Ascending aorta (tissue), 2 donors: ENCODE measurements at regions not wholly inside any gene's neighbourhood (a gene's known extent, or its start where the extent isn't known, plus 50 kb on each side); places are given as distances from the start of the nearest gene placed in this dataset.

ENCODE experiments used
- DNase-seq, 2 donors: peaks; one replicate each; pipeline ENCODE4 v3.0.0-alpha.2; 2019; ENCODE audit warnings: low spot score in 2 of 2
- H3K27ac ChIP-seq, 2 donors: fragments of 200-600 bp; sonication (generic); one replicate each; pipeline ENCODE4 v1.5.1; 2016 to 2017; ENCODE audit warnings: mild to moderate bottlenecking in 1 of 2
- H3K27me3 ChIP-seq: fragments of 200-600 bp; sonication (generic); one replicate; pipeline ENCODE4 v1.5.1; 2017
- H3K36me3 ChIP-seq, 2 donors: fragments of 200-600 bp; sonication (generic); one replicate each; pipeline ENCODE4 v1.5.1; 2016
- H3K4me1 ChIP-seq, 2 donors: fragments of 200-600 bp; sonication (generic); one replicate each; pipeline ENCODE4 v1.5.1; 2016 to 2017; ENCODE audit warnings: mild to moderate bottlenecking in 1 of 2
- H3K4me3 ChIP-seq, 2 donors: fragments of 200-600 bp; sonication (generic); one replicate each; pipeline ENCODE4 v1.5.1; 2016 to 2017; ENCODE audit warnings: mild to moderate bottlenecking in 1 of 2
- H3K9me3 ChIP-seq, 2 donors: fragments of 200-600 bp; sonication (generic); one replicate each; pipeline ENCODE4 v1.5.1; 2016
- intact Hi-C: fragments of 100-400 bp; cut with DNase I; formaldehyde crosslinking; loops from one replicate; pipeline ENCODE4 v1.15.1; 2023
- TF ChIP-seq, protein P1 (sequence below), 3 experiments: fragments of 200-600 bp in 2 of 3; fragments of 450-650 bp in 1 of 3; sonication (generic) in 2 of 3; IDR thresholded peaks; one replicate each; pipeline ENCODE4 v1.5.1; 2016 to 2019; ENCODE audit warnings: antibody characterized with exemption in 3 of 3, mild to moderate bottlenecking in 1 of 3, moderate library complexity in 1 of 3

DNA sequence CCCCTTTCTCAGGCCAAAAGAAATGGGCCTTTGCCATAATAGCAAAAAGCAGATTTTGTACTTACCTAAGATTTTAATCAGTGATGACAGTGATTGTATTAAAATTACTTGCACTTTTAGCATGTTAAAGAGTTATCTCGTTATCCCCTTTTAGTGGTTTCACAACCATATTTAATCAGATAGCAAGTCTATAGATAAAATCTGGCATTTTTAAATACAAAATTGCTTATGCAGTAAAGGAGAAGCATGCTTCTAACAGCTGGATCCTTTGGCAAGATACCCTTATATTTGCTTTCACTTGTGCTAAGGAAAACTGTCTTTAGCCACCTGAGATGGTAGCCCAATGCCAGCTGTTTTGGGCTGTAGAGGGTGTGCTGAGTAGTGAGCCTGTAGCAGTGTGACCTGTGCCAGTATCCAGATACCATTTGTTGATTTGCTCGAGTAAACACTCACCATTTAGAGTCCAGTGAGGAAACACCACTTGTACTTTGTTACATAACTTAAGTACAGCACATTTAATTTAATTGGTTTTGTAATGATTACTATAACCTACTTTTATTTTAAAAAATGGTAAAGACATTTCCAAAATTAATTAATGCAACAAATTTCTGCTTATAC, 314.4 kb upstream of the ZP4 start:
- no peak overlapping the region for H3K4me3 ChIP-seq

DNA sequence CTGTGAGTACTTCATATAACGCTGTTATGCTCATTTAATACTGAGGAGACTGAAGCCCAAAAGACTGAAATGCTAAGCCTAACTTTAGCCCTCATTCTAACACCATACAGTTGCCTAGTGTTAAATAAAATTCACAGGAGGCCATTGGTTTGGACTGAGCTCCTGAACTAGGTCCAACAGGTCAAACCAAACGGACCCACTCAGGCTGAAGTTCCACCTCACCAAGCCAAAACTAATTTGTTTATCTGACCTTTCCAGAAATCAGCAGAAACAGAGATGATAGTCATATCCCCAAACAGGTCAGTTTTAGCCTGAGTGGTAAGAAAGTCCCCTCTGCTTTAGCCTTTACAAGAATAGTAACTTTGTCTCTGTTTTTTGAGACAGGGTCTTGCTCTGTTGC, 311.3 kb upstream of the ZP4 start:
- TF ChIP-seq, protein P1, sequence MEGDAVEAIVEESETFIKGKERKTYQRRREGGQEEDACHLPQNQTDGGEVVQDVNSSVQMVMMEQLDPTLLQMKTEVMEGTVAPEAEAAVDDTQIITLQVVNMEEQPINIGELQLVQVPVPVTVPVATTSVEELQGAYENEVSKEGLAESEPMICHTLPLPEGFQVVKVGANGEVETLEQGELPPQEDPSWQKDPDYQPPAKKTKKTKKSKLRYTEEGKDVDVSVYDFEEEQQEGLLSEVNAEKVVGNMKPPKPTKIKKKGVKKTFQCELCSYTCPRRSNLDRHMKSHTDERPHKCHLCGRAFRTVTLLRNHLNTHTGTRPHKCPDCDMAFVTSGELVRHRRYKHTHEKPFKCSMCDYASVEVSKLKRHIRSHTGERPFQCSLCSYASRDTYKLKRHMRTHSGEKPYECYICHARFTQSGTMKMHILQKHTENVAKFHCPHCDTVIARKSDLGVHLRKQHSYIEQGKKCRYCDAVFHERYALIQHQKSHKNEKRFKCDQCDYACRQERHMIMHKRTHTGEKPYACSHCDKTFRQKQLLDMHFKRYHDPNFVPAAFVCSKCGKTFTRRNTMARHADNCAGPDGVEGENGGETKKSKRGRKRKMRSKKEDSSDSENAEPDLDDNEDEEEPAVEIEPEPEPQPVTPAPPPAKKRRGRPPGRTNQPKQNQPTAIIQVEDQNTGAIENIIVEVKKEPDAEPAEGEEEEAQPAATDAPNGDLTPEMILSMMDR (IDR thresholded peaks at IDR 0.05): no peak
- Histone ChIP-seq H3K9me3 (no peaks in the 10 kb centered on the region), H3K27me3 (no peaks in the 10 kb centered on the region), H3K36me3 (no peaks in the 10 kb centered on the region), H3K4me1 (no peaks in the 10 kb centered on the region), H3K4me3 (no peak overlapping the region), H3K27ac (no peak overlapping the region)
- no peak for DNase-seq
- intact Hi-C loops: no loop called here

More for the DNA sequence above, 314.4 kb upstream of the ZP4 start:
- intact Hi-C loops: no loop called here
- DNase-seq: no peak
- TF ChIP-seq, protein P1 (IDR thresholded peaks at IDR 0.05): no peak
- H3K36me3 ChIP-seq: no peaks in the 10 kb centered on the region
- H3K27me3 ChIP-seq: no peaks in the 10 kb centered on the region
- no peaks in the 10 kb centered on the region for H3K4me1 ChIP-seq
- no peak overlapping the region for H3K27ac ChIP-seq
- H3K9me3 ChIP-seq: peaks cover 0 to 3% of the 10 kb centered on the region in 2 donors

DNA sequence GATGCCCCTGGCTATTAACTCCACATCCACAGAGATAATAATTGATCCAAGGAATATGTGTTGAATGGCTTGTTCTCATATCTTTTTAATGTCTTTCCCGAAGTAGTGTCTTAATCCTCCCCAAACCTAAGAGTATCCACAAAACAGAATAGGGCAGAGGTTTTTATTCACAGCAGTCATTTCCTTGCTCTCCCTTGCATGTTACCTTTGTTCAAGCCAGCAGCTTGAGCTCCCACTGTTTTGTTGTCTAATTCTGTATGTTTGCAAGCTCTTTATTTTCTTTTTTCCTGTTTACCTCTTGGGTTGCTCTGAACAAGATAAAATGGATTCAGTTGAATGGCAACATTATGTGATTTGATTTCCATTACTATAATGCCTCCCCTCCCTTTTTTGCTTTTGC, 308.6 kb upstream of the ZP4 start:
- H3K4me1 ChIP-seq: no peaks in the 10 kb centered on the region
- no peak for DNase-seq
- TF ChIP-seq, protein P1 (IDR thresholded peaks at IDR 0.05): no peak
- H3K4me3 ChIP-seq: no peak overlapping the region
- H3K9me3 ChIP-seq: no peaks in the 10 kb centered on the region
- H3K27ac ChIP-seq: no peak overlapping the region
- H3K36me3 ChIP-seq: no peaks in the 10 kb centered on the region
- intact Hi-C loops: no loop called here
- no peaks in the 10 kb centered on the region for H3K27me3 ChIP-seq

DNA sequence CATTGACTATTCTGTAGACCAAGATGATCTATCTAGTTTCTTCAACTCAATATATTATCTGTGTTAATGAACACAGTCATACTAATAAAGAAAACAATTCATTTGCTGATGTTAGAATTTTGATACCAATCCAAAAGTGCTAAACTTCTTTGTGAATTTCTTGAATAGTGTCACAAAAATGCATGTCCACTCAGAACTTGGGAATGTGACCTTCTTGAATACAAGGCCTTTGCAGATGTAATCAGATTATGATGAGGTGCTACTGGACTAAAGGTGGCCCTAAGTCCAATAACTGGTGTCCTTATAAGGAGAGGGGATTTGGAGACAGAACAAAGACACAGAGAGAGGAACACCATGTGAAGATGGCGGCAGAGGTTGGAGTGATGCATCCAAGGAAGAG, 305.8 kb upstream of the ZP4 start:
- intact Hi-C loops: no loop called here

DNA sequence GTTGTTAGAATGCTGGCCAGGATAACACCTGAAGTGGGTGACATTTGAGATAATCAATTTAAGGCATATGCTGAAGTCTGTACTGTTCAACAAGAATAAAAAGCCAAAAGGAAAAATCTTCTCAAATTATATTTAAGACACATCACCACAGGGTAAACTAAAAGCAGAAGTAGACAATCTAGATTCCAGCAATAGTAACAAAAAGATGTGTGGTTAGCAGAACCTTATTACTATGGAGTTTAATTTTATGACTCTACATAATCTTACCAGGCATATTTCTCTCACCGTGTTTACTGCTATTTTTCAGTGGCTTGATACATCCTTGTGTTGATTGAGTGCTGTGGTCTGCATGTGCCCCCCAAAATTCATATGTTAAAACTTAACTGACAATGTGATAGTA, 300.4 kb upstream of the ZP4 start:
- intact Hi-C loops: no loop called here
- no peaks in the 10 kb centered on the region for H3K4me1 ChIP-seq
- H3K36me3 ChIP-seq: no peaks in the 10 kb centered on the region
- TF ChIP-seq, protein P1 (IDR thresholded peaks at IDR 0.05): no peak
- no peaks in the 10 kb centered on the region for H3K9me3 ChIP-seq
- DNase-seq: no peak
- H3K4me3 ChIP-seq: no peak overlapping the region
- no peaks in the 10 kb centered on the region for H3K27me3 ChIP-seq
- H3K27ac ChIP-seq: no peak overlapping the region

More for the DNA sequence above, 305.8 kb upstream of the ZP4 start:
- Histone ChIP-seq H3K4me1 (no peaks in the 10 kb centered on the region), H3K9me3 (no peaks in the 10 kb centered on the region), H3K36me3 (no peaks in the 10 kb centered on the region), H3K4me3 (no peak overlapping the region), H3K27ac (no peak overlapping the region), H3K27me3 (no peaks in the 10 kb centered on the region)
- TF ChIP-seq, protein P1 (IDR thresholded peaks at IDR 0.05): no peak
- no peak for DNase-seq

DNA sequence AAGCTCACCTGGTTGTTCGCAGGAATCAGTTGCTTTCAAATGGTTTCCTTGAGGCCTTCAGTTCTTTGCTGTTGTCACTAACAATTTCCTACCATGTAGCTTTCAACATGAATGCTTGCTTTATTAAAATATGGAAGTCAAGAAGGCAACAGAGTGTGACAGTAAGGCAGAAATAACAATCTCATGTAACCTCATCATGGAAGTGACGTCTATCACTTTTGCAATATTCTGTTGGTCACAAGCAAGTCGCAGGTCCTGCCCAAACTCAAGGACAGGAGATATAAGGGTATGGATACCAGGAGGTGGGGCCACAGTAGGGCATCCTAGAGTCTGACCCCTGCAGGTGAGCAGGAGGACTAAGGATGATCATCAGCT, 296.8 kb upstream of the ZP4 start:
- DNase-seq: no peak
- no peak overlapping the region for H3K27ac ChIP-seq
- TF ChIP-seq, protein P1 (IDR thresholded peaks at IDR 0.05): no peak
- intact Hi-C loops: no loop called here
- no peaks in the 10 kb centered on the region for H3K36me3 ChIP-seq
- H3K4me1 ChIP-seq: no peaks in the 10 kb centered on the region
- no peak overlapping the region for H3K4me3 ChIP-seq
- no peaks in the 10 kb centered on the region for H3K27me3 ChIP-seq
- no peaks in the 10 kb centered on the region for H3K9me3 ChIP-seq
